HEK293 (cell line): ENCODE measurements at regions not wholly inside any gene's neighbourhood (a gene's known extent, or its start where the extent isn't known, plus 50 kb on each side); places are given as distances from the start of the nearest gene placed in this dataset.

Source experiments
- CTCF ChIA-PET: fragments of 350-600 bp; formaldehyde crosslinking; extraction: SDS; loops from one replicate; lab custom pipeline; 2021; ENCODE audit warnings: antibody characterized with exemption; lab: Yijun Ruan, JAX
- POLR2A ChIA-PET: fragments of 300-600 bp; formaldehyde crosslinking; extraction: SDS; loops from one replicate; lab custom pipeline; 2020; ENCODE audit warnings: antibody characterized with exemption, inconsistent platforms; lab: Yijun Ruan, JAX
- H3K27ac ChIP-seq: fragments of 200-500 bp; sonication (Bioruptor generic); 2 replicates; pipeline ENCODE4 v1.5.1; 2014; ENCODE audit warnings: low read depth, low read length, control low read depth, inconsistent platforms; ENCODE audit errors: extremely low read depth
- H3K36me3 ChIP-seq, 2 experiments: fragments of 200-500 bp in 1 of 2; sonication (Bioruptor generic) in 1 of 2; 1 replicate in 1 of 2; 2 replicates in 1 of 2; pipeline ENCODE4 v1.5.1; 2014 to 2017; ENCODE audit warnings: inconsistent platforms in 2 of 2, low read length in 2 of 2; ENCODE audit not compliant: control insufficient read depth in 2 of 2, insufficient read depth in 1 of 2
- H3K4me1 ChIP-seq: fragments of 200-500 bp; sonication (Bioruptor generic); 2 replicates; pipeline ENCODE4 v1.5.1; 2014; ENCODE audit warnings: mild to moderate bottlenecking, low read length, inconsistent platforms; ENCODE audit not compliant: control insufficient read depth, insufficient read depth
- H3K4me3 ChIP-seq: 2 replicates; pipeline ENCODE4 v1.5.1; 2011; ENCODE audit warnings: low read depth, mild to moderate bottlenecking, control low read depth, low read length, moderate library complexity
- H3K9me3 ChIP-seq: fragments of 200-500 bp; sonication (Bioruptor generic); 2 replicates; pipeline ENCODE4 v1.5.1; 2014; ENCODE audit warnings: low read depth, low read length, inconsistent platforms; ENCODE audit not compliant: control insufficient read depth, insufficient read depth
- GLI2 ChIP-seq: fragments of 450-650 bp; formaldehyde crosslinking; IDR thresholded peaks from 2 replicates; pipeline ENCODE4; 2017; ENCODE audit warnings: missing biosample characterization, missing genetic modification characterization, low read depth, borderline replicate concordance
- GLI4 ChIP-seq: fragments of 450-650 bp; formaldehyde crosslinking; IDR thresholded peaks from 2 replicates; pipeline ENCODE4 v1.5.1; 2016; ENCODE audit warnings: missing biosample characterization, missing genetic modification characterization
- HOXC10 ChIP-seq: sonication (generic); formaldehyde crosslinking; IDR thresholded peaks from 2 replicates; pipeline ENCODE4 v1.8.1; 2023; ENCODE audit warnings: mild to moderate bottlenecking, missing genetic modification reagents
- KLF10 ChIP-seq: fragments of 450-650 bp; IDR thresholded peaks from 2 replicates; pipeline ENCODE4 v1.5.1; 2018; ENCODE audit warnings: missing biosample characterization, mild to moderate bottlenecking, missing genetic modification characterization
- OVOL3 ChIP-seq: fragments of 450-650 bp; formaldehyde crosslinking; IDR thresholded peaks from 2 replicates; pipeline ENCODE4 v1.5.1; 2016; ENCODE audit warnings: missing biosample characterization, missing genetic modification characterization
- REPIN1 ChIP-seq: fragments of 450-650 bp; formaldehyde crosslinking; IDR thresholded peaks from 2 replicates; pipeline ENCODE4 v1.5.1; 2017; ENCODE audit warnings: missing biosample characterization, missing genetic modification characterization, low read depth
- SP2 ChIP-seq: fragments of 450-650 bp; formaldehyde crosslinking; IDR thresholded peaks from 2 replicates; pipeline ENCODE4 v1.5.1; 2016; ENCODE audit warnings: missing biosample characterization, missing genetic modification characterization
- ZBTB1 ChIP-seq: fragments of 450-650 bp; formaldehyde crosslinking; IDR thresholded peaks from 2 replicates; pipeline ENCODE4 v1.5.1; 2016; ENCODE audit warnings: missing biosample characterization, missing genetic modification characterization
- ZBTB7A ChIP-seq: fragments of 450-650 bp; formaldehyde crosslinking; IDR thresholded peaks from 2 replicates; pipeline ENCODE4 v1.5.1; 2016; ENCODE audit warnings: low read depth, missing biosample characterization, missing genetic modification characterization
- ZEB2 ChIP-seq: fragments of 450-650 bp; formaldehyde crosslinking; IDR thresholded peaks from 2 replicates; pipeline ENCODE4 v1.5.1; 2016; ENCODE audit warnings: missing biosample characterization, missing genetic modification characterization
- ZFP3 ChIP-seq: fragments of 450-650 bp; formaldehyde crosslinking; IDR thresholded peaks from 2 replicates; pipeline ENCODE4 v1.5.1; 2016; ENCODE audit warnings: low read depth, missing biosample characterization, missing genetic modification characterization
- ZNF175 ChIP-seq: fragments of 450-650 bp; formaldehyde crosslinking; IDR thresholded peaks from 2 replicates; pipeline ENCODE4 v1.5.1; 2016; ENCODE audit warnings: missing biosample characterization, missing genetic modification characterization
- ZNF416 ChIP-seq: fragments of 450-650 bp; formaldehyde crosslinking; IDR thresholded peaks from 2 replicates; pipeline ENCODE4 v1.5.1; 2016; ENCODE audit warnings: missing biosample characterization, missing genetic modification characterization
- ZNF426 ChIP-seq: fragments of 450-650 bp; formaldehyde crosslinking; IDR thresholded peaks from 2 replicates; pipeline ENCODE4 v1.5.1; 2017; ENCODE audit warnings: missing biosample characterization, missing genetic modification characterization, mild to moderate bottlenecking, inconsistent platforms, moderate library complexity
- ZNF510 ChIP-seq: fragments of 450-650 bp; formaldehyde crosslinking; IDR thresholded peaks from 2 replicates; pipeline ENCODE4 v1.5.1; 2018; ENCODE audit warnings: mild to moderate bottlenecking, missing genetic modification characterization, missing biosample characterization; ENCODE audit not compliant: insufficient replicate concordance
- ZNF514 ChIP-seq: fragments of 450-650 bp; formaldehyde crosslinking; IDR thresholded peaks from 2 replicates; pipeline ENCODE4 v1.5.1; 2016; ENCODE audit warnings: missing biosample characterization, missing genetic modification characterization
- ZNF529 ChIP-seq: fragments of 450-650 bp; formaldehyde crosslinking; IDR thresholded peaks from 2 replicates; pipeline ENCODE4 v1.5.1; 2017; ENCODE audit warnings: missing genetic modification characterization, missing biosample characterization; ENCODE audit not compliant: insufficient replicate concordance
- ZNF549 ChIP-seq: fragments of 450-650 bp; IDR thresholded peaks from 2 replicates; pipeline ENCODE4 v1.5.1; 2018; ENCODE audit warnings: missing biosample characterization, missing genetic modification characterization, mild to moderate bottlenecking, inconsistent platforms, moderate library complexity
- ZNF571 ChIP-seq: fragments of 450-650 bp; formaldehyde crosslinking; IDR thresholded peaks from 2 replicates; pipeline ENCODE4 v1.5.0; 2017; ENCODE audit warnings: missing biosample characterization, missing genetic modification characterization
- ZNF600 ChIP-seq: fragments of 450-650 bp; formaldehyde crosslinking; IDR thresholded peaks from 2 replicates; pipeline ENCODE4 v1.5.1; 2016; ENCODE audit warnings: missing biosample characterization, missing genetic modification characterization
- ZNF629 ChIP-seq: fragments of 450-650 bp; formaldehyde crosslinking; IDR thresholded peaks from 2 replicates; pipeline ENCODE4 v1.5.1; 2017; ENCODE audit warnings: missing biosample characterization, missing genetic modification characterization
- ZNF664 ChIP-seq: fragments of 450-650 bp; formaldehyde crosslinking; IDR thresholded peaks from 2 replicates; pipeline ENCODE4 v1.5.1; 2016; ENCODE audit warnings: missing biosample characterization, missing genetic modification characterization
- ZNF677 ChIP-seq: fragments of 450-650 bp; IDR thresholded peaks from 2 replicates; pipeline ENCODE4 v1.5.0; 2018; ENCODE audit warnings: missing biosample characterization, mild to moderate bottlenecking, missing genetic modification characterization, moderate library complexity
- ZNF701 ChIP-seq: fragments of 450-650 bp; formaldehyde crosslinking; IDR thresholded peaks from 2 replicates; pipeline ENCODE4 v1.5.1; 2016; ENCODE audit warnings: missing biosample characterization, missing genetic modification characterization
- ZNF76 ChIP-seq: fragments of 450-650 bp; formaldehyde crosslinking; IDR thresholded peaks from 2 replicates; pipeline ENCODE4; 2016; ENCODE audit warnings: low read depth, missing biosample characterization, missing genetic modification characterization, borderline replicate concordance
- ZNF830 ChIP-seq: fragments of 450-650 bp; IDR thresholded peaks from 2 replicates; pipeline ENCODE4 v1.5.0; 2018; ENCODE audit warnings: missing biosample characterization, missing genetic modification characterization, low read depth, mild to moderate bottlenecking, moderate library complexity
- ZNF837 ChIP-seq: fragments of 450-650 bp; formaldehyde crosslinking; IDR thresholded peaks from 2 replicates; pipeline ENCODE4 v1.5.1; 2016; ENCODE audit warnings: missing biosample characterization, missing genetic modification characterization
- TF ChIP-seq, protein P1 (sequence below): fragments of 450-650 bp; formaldehyde crosslinking; IDR thresholded peaks from 2 replicates; pipeline ENCODE4 v1.5.1; 2016; ENCODE audit warnings: missing biosample characterization, missing genetic modification characterization
- TF ChIP-seq, protein P2 (sequence below): fragments of 450-650 bp; formaldehyde crosslinking; IDR thresholded peaks from 2 replicates; pipeline ENCODE4 v1.5.1; 2017; ENCODE audit warnings: missing biosample characterization, missing genetic modification characterization
- TF ChIP-seq, protein P3 (sequence below): fragments of 450-650 bp; formaldehyde crosslinking; IDR thresholded peaks from 2 replicates; pipeline ENCODE4 v1.5.1; 2016; ENCODE audit warnings: missing biosample characterization, missing genetic modification characterization
- TF ChIP-seq, protein P4 (sequence below): fragments of 450-650 bp; IDR thresholded peaks from 2 replicates; pipeline ENCODE4 v1.5.1; 2018; ENCODE audit warnings: missing biosample characterization, mild to moderate bottlenecking, missing genetic modification characterization

DNA sequence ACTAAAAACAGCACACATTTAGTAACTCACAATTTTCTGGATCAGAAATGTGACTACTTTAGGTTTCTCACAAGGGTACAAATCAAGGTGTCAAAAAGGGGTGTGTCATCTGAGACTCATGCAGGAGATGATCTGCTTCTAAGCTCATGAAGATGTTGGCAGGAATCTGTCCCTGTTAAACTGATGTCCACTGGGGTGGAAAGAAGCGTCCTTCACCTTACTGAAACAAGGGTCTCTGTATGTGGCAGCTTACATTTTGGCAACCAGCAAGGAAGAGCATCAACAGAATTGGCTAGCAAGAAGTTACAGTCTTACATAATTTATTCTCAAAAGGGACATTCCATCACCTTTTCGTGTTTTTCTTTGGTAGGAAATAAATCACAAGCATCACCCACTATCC, 1223.8 kb downstream of the AMY1C start (continued):
- no peak for TF ChIP-seq ZNF426 (tag by site-specific recombination)
- no peak for TF ChIP-seq ZBTB1
- TF ChIP-seq, protein P1, sequence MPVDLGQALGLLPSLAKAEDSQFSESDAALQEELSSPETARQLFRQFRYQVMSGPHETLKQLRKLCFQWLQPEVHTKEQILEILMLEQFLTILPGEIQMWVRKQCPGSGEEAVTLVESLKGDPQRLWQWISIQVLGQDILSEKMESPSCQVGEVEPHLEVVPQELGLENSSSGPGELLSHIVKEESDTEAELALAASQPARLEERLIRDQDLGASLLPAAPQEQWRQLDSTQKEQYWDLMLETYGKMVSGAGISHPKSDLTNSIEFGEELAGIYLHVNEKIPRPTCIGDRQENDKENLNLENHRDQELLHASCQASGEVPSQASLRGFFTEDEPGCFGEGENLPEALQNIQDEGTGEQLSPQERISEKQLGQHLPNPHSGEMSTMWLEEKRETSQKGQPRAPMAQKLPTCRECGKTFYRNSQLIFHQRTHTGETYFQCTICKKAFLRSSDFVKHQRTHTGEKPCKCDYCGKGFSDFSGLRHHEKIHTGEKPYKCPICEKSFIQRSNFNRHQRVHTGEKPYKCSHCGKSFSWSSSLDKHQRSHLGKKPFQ: no peak
- TF ChIP-seq ZBTB7A (tag by site-specific recombination): no peak
- TF ChIP-seq ZNF830 (tag by site-specific recombination): no peak
- TF ChIP-seq HOXC10 (CRISPR knock-in tag): no peak

DNA sequence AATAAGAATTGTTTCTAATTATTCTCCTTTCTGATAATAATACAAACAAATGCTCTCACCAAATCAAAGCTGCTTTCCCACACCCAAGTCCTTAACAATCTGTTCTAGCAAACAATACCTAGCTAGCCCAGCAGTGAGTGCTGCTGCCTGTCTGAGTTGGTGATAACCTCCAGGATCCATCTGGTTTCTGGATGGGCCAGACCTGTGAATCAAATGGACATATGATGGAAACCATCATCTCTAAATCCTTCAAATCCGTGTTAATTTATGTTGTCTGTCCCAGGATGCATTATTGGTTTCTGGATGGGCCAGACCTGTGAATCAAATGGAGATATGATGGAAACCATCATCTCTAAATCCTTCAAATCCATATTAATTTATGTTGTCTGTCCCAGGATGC, 1230.0 kb downstream of the AMY1C start:
- Histone ChIP-seq H3K36me3 (no peaks in the 10 kb centered on the region), H3K9me3 (no peaks in the 10 kb centered on the region), H3K27ac (no peak overlapping the region), H3K4me1 (no peaks in the 10 kb centered on the region), H3K4me3 (no peak overlapping the region)
- CTCF ChIA-PET: interaction anchor here (1.0 kb wide), 1 partner anchor 814 kb away, joined by 4 read pairs; no protein-coding TSS in a partner anchor
- POLR2A ChIA-PET: no interaction called here
- no peak for TF ChIP-seq ZNF76
- no peak for TF ChIP-seq ZNF416 (tag by site-specific recombination)
- no peak for TF ChIP-seq ZNF175 (tag by site-specific recombination)
- TF ChIP-seq, protein P2, sequence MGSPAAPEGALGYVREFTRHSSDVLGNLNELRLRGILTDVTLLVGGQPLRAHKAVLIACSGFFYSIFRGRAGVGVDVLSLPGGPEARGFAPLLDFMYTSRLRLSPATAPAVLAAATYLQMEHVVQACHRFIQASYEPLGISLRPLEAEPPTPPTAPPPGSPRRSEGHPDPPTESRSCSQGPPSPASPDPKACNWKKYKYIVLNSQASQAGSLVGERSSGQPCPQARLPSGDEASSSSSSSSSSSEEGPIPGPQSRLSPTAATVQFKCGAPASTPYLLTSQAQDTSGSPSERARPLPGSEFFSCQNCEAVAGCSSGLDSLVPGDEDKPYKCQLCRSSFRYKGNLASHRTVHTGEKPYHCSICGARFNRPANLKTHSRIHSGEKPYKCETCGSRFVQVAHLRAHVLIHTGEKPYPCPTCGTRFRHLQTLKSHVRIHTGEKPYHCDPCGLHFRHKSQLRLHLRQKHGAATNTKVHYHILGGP (tag by site-specific recombination): no peak
- no peak for TF ChIP-seq KLF10
- no peak for TF ChIP-seq GLI4 (tag by site-specific recombination)
- no peak for TF ChIP-seq ZNF600

DNA sequence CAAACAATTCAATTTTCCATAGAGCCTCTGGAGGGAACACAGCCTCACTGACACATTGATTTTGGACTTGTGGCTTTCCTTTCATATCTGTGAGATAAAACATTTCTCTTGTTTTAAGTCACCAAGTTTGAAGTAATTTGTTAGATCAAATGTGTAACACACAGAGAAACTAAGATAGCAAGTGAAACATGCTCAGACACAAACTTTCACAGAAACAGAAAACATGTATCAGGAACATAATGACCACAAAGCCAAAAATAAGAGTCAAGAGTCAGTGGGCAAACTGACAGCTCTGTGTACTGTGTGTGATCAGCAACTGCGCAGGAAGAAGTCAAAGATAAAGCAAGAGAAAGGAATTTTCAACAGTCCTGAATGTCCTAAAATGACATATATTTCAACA, 1237.5 kb downstream of the AMY1C start:
- Histone ChIP-seq H3K9me3 (no peaks in the 10 kb centered on the region), H3K4me3 (no peak overlapping the region), H3K36me3 (no peaks in the 10 kb centered on the region), H3K27ac (no peak overlapping the region), H3K4me1 (no peaks in the 10 kb centered on the region)
- TF ChIP-seq OVOL3 (tag by site-specific recombination) (no peak), ZNF514 (tag by site-specific recombination) (no peak), ZFP3 (tag by site-specific recombination) (no peak), ZNF677 (tag by site-specific recombination) (no peak), ZNF529 (tag by site-specific recombination) (no peak), ZNF629 (tag by site-specific recombination) (no peak), ZNF571 (no peak), ZNF426 (tag by site-specific recombination) (no peak), ZNF510 (tag by site-specific recombination) (no peak), SP2 (tag by site-specific recombination) (no peak), ZNF701 (tag by site-specific recombination) (no peak), ZNF837 (tag by site-specific recombination) (no peak), ZNF549 (no peak), GLI2 (tag by site-specific recombination) (no peak), KLF10 (no peak), ZNF664 (no peak), REPIN1 (tag by site-specific recombination) (no peak), ZEB2 (tag by site-specific recombination) (no peak)
- TF ChIP-seq, protein P3, sequence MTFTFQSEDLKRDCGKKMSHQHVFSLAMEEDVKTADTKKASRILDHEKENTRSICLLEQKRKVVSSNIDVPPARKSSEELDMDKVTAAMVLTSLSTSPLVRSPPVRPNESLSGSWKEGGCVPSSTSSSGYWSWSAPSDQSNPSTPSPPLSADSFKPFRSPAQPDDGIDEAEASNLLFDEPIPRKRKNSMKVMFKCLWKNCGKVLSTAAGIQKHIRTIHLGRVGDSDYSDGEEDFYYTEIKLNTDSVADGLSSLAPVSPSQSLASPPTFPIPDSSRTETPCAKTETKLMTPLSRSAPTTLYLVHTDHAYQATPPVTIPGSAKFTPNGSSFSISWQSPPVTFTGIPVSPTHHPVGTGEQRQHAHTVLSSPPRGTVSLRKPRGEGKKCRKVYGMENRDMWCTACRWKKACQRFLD (tag by site-specific recombination): no peak
- TF ChIP-seq, protein P4, sequence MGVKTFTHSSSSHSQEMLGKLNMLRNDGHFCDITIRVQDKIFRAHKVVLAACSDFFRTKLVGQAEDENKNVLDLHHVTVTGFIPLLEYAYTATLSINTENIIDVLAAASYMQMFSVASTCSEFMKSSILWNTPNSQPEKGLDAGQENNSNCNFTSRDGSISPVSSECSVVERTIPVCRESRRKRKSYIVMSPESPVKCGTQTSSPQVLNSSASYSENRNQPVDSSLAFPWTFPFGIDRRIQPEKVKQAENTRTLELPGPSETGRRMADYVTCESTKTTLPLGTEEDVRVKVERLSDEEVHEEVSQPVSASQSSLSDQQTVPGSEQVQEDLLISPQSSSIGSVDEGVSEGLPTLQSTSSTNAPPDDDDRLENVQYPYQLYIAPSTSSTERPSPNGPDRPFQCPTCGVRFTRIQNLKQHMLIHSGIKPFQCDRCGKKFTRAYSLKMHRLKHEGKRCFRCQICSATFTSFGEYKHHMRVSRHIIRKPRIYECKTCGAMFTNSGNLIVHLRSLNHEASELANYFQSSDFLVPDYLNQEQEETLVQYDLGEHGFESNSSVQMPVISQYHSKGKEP (tag by site-specific recombination): no peak
- CTCF ChIA-PET: interaction anchor here (0.7 kb wide), 1 partner anchor 1908 kb away, joined by 3 read pairs; no protein-coding TSS in a partner anchor
- POLR2A ChIA-PET: no interaction called here
